Right lung (tissue), 2 donors: ENCODE measurements at regions not wholly inside any gene's neighbourhood (a gene's known extent, or its start where the extent isn't known, plus 50 kb on each side); places are given as distances from the start of the nearest gene placed in this dataset.

ENCODE experiments used
- DNase-seq, 2 donors: peaks; one replicate each; pipeline ENCODE4 v3.0.0-alpha.2; 2013

DNA sequence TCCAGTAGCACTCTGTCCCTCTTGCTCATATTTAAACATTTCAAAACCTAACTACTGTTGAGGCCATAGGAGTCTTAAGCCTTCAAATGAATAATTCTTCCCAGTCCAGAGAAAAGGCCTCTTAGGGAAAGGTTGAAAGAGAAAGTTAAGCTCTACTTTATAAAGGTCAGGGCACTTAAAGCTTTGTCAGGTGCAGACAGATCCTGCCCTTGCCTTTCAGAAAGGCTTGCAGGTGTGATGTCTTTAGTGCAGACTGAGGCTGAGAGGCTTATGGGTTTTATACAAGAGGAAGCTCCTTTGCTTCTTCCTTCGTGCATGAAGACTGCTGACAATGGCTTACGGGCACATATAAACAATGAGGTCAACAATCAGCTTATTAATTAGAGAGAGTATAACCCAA, 105.0 kb upstream of the LINC00305 start:
- no peak for DNase-seq

DNA sequence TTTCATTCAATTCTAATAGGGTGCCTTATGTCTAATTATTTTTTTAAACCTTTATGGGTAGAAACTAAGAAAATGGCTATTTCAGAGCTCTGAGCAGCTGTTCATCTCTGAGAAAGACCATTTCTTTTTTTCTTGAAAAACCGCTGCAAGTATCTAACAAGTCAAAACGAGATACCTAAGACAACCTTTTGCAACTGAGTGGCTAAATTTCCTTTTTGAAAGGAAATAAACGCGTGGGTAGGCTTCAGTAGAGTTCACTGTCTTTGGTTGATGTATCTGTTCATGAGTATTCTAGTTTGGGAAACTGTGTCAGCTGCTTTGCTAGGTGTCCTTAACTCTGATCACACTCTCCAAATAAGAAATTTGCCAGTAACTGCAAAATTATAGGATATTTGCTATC, 104.3 kb upstream of the LINC00305 start:
- no peak for DNase-seq

DNA sequence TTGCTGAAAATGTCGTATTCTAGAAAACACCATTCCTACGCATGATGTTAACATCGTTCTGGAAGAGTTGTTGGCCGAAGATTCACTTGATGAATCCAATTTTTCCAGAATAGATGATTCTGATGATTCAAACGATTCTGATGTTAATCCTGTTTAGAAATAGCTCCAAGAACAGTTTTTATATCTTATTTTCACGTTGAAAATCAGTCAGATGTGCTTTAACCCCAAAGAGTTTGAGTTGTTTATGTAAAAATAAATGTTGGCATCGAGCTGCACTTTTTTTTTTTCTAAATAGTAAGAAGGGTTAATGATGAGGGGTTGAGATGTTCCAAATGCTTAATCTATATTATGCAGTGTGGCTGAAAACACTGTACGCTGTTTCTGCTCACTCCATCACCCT, 99.9 kb upstream of the LINC00305 start:
- peak; percentile 38 to 41 for DNase-seq

DNA sequence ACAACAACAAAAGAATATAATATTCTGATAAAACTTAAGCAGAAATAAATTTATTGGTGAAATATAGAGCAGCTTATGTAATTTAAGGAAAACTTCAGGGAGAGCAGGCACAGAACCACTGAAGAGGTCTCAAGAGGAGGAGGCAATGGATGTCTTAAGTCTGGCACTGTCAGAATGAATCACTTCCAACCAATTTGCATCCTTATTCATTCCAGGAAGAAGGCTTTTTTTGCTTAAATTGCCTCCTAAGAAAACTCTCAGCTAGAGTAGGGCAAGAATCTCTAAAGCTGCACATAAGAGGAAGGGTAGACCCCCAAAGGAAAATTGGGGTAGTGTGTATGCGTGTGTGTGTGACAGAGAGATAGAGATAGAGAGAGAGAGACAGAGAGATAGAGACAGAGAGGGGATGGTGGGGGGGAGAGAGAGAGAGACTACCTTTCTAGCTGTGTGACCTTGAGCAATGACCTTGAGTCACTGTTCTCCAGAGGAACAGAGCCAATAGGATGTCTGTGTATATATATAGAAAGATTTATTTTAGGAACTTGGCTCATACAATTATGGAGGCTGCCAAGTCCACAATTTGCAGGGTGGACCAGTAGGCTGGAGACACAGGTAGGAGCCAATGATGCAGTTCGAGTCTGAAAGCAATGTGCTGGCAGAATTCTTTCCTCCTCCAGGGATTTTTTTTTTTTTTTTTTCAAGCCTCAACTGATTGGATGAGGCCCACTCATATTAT, 96.4 kb upstream of the LINC00305 start:
- no peak for DNase-seq

DNA sequence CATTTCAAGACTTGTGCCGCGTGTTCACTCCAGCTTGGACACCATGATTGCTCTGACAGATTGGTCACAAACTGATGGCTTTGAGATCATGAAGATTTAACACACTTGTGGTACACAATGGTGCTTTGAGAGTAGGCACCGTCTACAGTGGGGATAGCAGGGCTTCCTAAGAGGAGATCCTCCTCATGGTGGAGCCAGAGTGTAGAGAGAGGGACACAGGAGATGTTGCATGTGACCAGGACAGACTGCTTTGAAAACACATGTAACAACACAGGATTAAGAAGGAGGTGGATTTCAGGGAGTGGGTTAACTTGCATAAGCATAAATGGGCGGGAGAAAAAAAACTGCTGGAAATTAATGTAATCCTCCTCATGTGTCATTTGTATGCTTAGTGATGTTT, 95.7 kb upstream of the LINC00305 start:
- peak in 1 of 2 donors; percentile 10 for DNase-seq

DNA sequence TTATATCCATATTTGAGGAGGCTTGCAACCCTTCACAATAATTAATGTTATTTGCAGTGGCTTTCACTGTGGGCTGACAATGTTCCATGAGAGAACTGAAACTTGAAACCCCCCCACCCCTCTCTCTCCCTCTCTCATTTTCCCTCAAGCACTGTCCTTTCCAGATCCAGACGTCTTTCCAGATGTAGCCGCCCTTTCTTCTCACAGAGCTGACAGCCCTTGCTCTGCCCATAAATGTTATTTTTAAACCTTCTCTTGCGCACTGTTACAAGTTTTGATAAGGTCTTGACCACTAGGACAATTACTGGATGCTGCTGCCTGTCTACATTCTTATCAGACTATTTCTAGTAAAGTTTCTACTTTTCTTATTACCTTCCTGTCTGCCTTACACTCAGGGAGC, 91.4 kb upstream of the LINC00305 start:
- no peak for DNase-seq

DNA sequence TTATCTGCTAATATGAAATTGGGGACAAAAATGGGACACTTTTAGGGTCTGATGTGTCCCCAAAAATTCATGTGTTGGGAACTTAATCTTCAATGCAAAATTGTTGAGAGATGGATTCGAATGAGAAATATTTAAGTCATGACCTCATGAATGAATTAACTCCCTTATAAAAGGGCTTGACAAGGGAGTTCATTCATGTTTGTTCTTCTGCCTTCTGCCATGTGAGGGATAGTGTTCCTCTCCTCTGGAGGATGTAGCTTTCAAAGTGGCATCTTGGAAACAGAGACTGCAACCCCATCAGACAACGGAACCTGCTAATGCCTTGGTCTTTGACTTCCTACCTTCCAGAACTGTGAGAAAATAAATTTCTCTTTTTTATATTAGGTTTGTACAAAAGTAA, 89.2 kb upstream of the LINC00305 start:
- no peak for DNase-seq

DNA sequence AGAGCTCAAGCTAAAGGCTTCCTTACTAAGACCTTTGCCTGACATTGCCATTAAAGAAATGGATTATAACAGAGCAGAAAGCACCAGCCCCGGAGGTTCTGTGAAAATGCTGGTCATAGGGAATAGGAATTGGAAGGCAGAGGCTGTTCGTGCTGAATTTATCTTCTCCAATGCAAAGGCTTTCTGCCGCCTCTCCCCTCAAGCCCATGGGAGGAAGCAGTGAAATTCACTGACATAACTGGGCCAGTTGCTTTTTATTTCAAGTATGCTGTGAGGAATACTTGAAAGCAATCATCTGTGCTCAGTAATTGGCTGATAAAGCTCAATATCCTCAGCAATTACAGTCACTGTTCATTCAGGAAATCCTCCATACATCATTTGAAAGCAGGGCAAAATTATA, 85.4 kb upstream of the LINC00305 start:
- no peak for DNase-seq

DNA sequence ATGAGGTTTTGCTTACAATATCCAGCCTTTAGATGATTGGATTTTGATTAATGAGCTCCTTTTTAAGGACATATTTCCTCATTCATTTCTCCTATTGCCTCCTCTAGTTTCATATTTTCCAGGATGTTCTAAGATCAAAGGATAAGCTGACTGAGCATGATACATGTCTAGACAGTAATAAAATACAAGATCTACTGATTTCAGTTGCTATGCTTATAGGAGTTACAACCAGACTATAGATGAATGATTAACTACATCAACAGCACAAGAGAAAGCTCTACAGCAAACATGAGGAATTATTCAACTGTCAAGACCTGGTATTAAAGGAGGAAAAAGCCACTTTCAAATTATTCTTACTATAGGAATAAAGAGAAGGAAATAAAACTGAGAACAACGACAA, 85.0 kb upstream of the LINC00305 start:
- DNase-seq = no peak

DNA sequence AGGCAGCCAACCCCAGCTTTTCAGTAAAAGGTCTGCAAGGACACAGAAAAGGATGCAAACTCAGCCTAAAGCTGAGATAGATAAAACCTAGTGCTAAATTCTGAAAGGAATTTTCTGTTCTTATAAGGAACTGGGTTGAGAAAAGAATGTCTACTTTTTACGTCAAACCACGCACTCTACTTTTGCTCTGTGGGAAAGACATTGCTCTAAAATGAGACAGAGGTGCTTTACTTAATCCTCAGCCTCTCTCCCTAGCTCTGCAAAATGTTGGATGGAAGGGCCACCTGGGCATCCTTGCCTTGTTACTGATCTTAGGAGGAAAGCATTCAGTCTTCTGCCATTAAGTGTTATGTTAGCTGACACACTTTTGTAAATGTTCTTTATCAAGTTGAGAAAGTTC, 72.1 kb upstream of the LINC00305 start:
- DNase-seq = no peak

DNA sequence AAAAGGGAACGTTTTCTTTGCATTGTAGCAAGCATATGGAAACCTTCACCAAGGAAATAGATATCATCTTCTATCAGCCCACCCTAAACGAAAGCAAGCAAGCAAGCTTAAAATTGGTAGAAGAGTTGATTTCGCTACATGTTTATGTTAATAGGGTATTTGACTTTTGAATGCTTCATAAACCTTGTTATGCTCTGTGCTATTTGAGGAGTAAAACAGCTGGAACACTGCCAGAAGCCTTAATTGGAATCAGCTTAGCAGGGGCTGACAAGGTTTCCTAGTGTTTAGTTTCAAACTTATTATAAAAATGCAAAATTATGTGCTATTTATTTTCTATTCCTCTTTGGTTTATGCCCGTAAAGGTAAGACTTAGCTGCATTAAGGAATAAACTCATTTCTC, 70.6 kb upstream of the LINC00305 start:
- DNase-seq = no peak

DNA sequence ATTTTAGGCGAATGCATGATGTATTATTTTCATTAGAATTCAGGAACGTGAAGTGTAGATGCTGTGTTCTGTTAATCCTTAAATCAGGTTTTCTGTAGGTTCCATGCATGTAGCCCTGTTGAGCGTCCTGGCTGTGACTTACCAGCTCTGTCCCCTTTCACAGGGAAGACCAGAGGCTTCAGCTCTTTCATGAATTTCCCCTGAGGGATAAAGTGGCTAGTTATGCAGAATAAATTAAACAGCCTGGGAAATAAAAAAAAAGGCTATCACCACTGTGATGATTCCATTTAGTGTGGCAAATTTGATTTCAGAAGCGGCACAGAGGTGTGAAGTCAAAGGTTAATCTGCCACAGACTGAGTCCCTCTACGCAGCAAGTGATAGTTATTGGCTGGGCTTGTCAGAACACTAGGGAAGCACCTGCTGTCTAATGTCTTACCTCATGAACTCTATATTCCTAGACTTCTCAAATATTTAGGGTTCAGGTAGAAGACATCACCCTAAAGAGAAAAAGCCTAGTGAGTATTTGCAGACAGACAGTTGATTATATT, 61.6 kb upstream of the LINC00305 start:
- DNase-seq = no peak

DNA sequence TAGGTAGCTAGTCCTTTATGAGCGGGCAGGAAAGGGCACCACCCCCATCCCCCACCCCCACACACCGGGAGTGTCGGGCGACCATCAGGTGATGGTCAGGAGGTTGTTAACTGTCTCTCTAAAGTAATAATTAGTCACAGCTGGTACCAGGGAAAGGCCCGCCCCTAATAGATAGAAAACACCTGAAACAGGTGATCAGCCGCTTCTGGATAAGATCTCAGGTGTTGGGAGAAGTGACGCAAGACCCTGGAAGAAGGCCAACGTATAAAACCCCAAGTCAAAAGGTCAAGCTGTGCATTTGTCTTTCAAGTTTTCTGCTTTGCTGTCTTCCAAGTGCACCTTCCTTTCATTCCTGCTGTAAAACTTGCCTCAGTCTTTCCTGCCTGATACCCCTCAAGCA, 59.6 kb upstream of the LINC00305 start:
- no peak for DNase-seq

DNA sequence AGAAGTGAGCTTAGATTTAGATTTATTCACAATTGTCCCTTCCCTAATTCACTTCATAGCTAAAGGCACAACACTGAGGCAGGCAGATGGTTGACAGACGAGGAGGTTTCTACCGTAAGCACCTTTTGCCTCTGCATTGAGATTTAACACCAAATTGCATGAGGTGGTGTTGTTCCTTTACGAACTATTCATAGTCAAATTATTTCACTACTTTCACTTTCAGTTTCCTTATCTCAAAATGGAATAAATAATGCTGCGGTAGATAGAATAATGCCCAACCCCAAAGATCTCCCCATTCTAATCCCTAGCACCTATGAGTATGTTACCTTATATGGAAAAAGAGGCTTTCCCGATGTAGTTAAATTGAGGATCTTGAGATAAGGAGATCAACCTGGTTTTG, 58.9 kb upstream of the LINC00305 start:
- no peak for DNase-seq

DNA sequence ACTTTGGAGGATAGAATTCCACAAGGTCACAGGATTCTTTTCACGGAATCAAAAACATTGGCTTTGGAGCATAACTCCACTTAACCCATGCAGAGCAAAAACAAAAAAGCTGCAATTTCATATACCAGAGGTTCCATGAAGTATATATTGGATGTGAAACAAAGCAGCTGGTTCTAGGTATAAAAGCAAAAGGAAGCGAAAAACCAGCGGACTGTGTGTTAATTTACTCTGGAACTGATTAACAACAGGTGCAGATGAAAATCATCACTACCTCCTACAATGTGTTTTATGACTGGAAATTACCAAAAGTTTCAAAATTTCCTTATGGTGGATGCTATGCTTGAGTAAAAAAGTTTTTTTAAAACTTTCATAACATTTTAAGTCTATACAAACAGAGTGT, 54.4 kb upstream of the LINC00305 start:
- DNase-seq = no peak

DNA sequence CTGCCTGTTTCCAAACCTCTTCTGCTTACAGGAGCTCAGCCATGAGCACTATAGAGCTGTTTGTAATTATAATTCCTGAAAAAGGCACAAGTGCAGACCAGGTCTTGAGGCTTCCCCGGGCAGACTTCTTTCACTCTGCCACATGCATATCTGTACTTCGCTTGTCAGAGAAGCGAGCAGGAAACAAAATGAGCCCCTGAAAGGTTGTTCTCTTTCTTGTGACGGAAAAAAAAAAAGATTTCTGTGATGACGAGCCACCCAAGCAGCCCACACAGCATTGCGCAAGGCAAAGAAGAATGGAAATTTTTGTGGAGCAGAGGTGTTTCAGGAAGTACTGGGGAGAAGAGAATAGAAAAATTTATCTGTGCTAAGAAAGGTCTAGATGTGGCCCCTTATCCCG, 54.0 kb upstream of the LINC00305 start:
- DNase-seq = no peak

DNA sequence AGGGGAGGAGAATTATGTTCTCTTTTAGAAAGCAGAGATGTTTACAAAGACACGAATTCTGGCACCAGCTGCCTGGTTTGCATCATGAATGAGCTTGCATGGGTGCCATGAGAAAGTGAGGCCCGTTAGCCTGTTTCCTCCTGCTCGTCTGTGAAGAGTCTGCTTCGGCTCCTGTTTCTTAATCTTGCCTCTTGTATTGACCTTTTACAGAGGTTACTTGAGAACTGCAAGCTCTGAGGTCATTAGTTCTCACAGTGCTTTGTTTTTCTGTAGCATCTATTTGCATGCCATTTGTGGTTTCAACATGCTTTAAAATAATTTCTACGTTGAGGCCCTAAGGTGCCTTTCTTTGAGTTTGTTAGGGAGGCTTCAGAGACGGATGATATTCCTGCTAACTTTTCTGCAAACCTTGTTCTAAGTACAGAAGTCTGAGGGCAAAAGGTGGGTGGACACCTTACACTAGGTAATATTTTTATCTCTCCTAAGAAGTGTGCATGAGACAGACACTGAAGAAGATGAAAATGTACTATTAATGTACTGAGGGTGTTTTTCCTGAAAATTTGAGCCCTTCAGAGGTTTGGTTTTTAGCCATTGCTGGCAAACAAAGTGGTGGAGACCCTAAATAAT, 53.4 kb upstream of the LINC00305 start:
- no peak for DNase-seq

DNA sequence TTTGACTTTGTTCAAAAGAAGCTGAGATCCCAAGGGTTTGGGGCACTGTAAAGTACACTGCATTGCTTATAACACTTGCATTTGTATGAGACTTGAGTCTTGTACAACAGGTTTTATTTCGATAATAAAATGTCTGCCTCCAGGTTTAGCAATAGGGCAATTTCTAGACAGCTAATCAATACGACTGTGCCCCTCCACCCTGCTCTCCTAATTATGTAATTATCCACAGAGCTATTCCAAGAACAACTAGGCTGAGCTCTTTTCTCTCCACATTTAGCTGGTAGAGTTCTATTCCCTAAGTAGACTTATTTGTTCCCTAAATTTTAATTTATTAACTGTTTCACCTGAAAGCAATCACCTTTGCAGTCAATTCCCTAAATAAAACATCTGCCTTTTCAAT, 52.9 kb upstream of the LINC00305 start:
- DNase-seq = no peak

DNA sequence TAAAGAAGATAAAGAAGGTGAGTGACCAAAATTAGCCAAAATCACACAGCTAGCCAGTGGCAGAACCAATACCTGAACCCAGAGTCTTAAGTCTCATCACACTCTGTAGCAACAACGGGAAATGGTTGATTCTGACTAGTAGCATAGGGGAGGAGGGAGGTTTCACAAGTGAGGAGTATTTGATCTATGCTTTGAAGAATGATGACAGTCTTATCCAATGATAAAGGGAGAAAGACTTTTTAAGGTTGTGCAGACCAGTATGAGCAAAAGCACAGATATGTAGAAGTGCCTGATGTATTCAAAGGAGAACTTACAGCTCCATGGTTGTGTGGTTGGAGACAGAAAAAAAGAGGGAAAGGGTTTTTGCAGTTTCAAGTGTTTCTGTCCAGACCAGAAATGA, 50.7 kb upstream of the LINC00305 start:
- DNase-seq = no peak
